HCT116 (cell line): ENCODE measurements at regions not wholly inside any gene's neighbourhood (a gene's known extent, or its start where the extent isn't known, plus 50 kb on each side); places are given as distances from the start of the nearest gene placed in this dataset.

ENCODE experiments used
- ATAC-seq: fragments of 200-7000 bp; cut with Tn5 transposase; 2 replicates; pipeline ENCODE4 v1.9.1; 2020; ENCODE audit warnings: mild to moderate bottlenecking, moderate library complexity
- BruUV-seq: library from RNA; stranded (reverse); fragments of 400-500 nt; replicated peaks from 2 replicates; lab custom pipeline; 2021; lab: Mats Ljungman, UMichigan
- CTCF ChIA-PET: fragments of 300-600 bp; sonication (Branson Sonifier 250); formaldehyde crosslinking; loops from one replicate; lab custom pipeline; 2021; ENCODE audit warnings: antibody characterized with exemption; lab: Charles Lee
- POLR2A ChIA-PET: fragments of 300-600, 350-600 bp; sonication (Branson Sonifier 250); formaldehyde crosslinking; loops from one replicate; lab custom pipeline; 2021; ENCODE audit warnings: antibody characterized with exemption; lab: Charles Lee
- RAD21 ChIA-PET, 2 experiments: fragments of 300-600 bp; sonication (Branson Sonifier 250); formaldehyde crosslinking; loops; one replicate each; lab custom pipeline; 2023; ENCODE audit warnings: low total read pairs in 2 of 2; ENCODE audit not compliant: uncharacterized antibody in 2 of 2, unreplicated experiment in 2 of 2, low non-redundant PET in 1 of 2; lab: Charles Lee
- DNase-seq: peaks from one replicate; pipeline ENCODE4 v3.0.0-alpha.2; 2010; ENCODE audit warnings: low read depth, low spot score
- H2AFZ ChIP-seq: fragments of 200-600 bp; shearing (Covaris generic), sonication (generic); 2 replicates; pipeline ENCODE4 v1.6.1; 2017; ENCODE audit warnings: low read depth, mixed run types, mixed read lengths, antibody characterized with exemption, low read length; ENCODE audit not compliant: poor library complexity, severe bottlenecking
- H3K27ac ChIP-seq: 2 replicates; pipeline ENCODE4 v1.5.1; 2012; ENCODE audit warnings: low read depth, low read length
- H3K27me3 ChIP-seq: fragments of 200-600 bp; sonication (generic); 2 replicates; pipeline ENCODE4 v1.6.1; 2016; ENCODE audit warnings: mixed run types, low read length, mixed read lengths; ENCODE audit not compliant: insufficient read depth
- H3K36me3 ChIP-seq, 2 experiments: fragments of 200-500 bp in 1 of 2; fragments of 200-600 bp in 1 of 2; sonication (Bioruptor generic) in 1 of 2; sonication (generic) in 1 of 2; 2 replicates each; pipeline versions ENCODE4 v1.5.1 to v1.6.1; 2014 to 2016; ENCODE audit warnings: low read length in 2 of 2, inconsistent platforms in 1 of 2, mixed read lengths in 1 of 2, mixed run types in 1 of 2; ENCODE audit not compliant: insufficient read depth in 2 of 2, control insufficient read depth in 1 of 2
- H3K4me1 ChIP-seq, 2 experiments: fragments of 200-600 bp in 1 of 2; sonication (generic) in 1 of 2; 2 replicates each; pipeline versions ENCODE4 v1.5.1 to v1.6.1; 2012 to 2017; ENCODE audit warnings: low read length in 2 of 2, inconsistent platforms in 1 of 2, mild to moderate bottlenecking in 1 of 2, mixed read lengths in 1 of 2, mixed run types in 1 of 2, moderate library complexity in 1 of 2; ENCODE audit not compliant: insufficient read depth in 2 of 2, control insufficient read depth in 1 of 2
- H3K4me2 ChIP-seq: fragments of 200-600 bp; sonication (generic); 2 replicates; pipeline ENCODE4 v1.6.1; 2017; ENCODE audit warnings: mixed run types, low read length, mixed read lengths
- H3K4me3 ChIP-seq, 2 experiments: fragments of 200-600 bp in 1 of 2; sonication (generic) in 1 of 2; replicated peaks in 1 of 2; 2 replicates each; pipeline ENCODE4 v1.5.1; 2011 to 2016; ENCODE audit warnings: low read length in 2 of 2, control low read depth in 1 of 2, low read depth in 1 of 2, mild to moderate bottlenecking in 1 of 2, mixed read lengths in 1 of 2, mixed run types in 1 of 2
- H3K79me2 ChIP-seq: fragments of 200-600 bp; sonication (generic); 2 replicates; pipeline ENCODE4 v1.6.1; 2017; ENCODE audit warnings: mild to moderate bottlenecking, mixed run types, low read length, moderate library complexity, mixed read lengths; ENCODE audit not compliant: insufficient read depth
- H3K9ac ChIP-seq: fragments of 200-600 bp; sonication (generic); 2 replicates; pipeline ENCODE4 v1.6.1; 2016; ENCODE audit warnings: low read length, mixed read lengths
- H3K9me2 ChIP-seq: fragments of 200-600 bp; sonication (generic), shearing (Covaris generic); 2 replicates; pipeline ENCODE4 v1.6.1; 2017; ENCODE audit warnings: mixed run types, mild to moderate bottlenecking, moderate library complexity; ENCODE audit not compliant: insufficient read depth
- H3K9me3 ChIP-seq, 2 experiments: fragments of 200-500 bp in 1 of 2; fragments of 200-600 bp in 1 of 2; sonication (Bioruptor generic) in 1 of 2; sonication (generic) in 1 of 2; 2 replicates each; pipeline ENCODE4 v1.6.1; 2014 to 2017; ENCODE audit warnings: low read length in 2 of 2, mixed read lengths in 2 of 2, inconsistent platforms in 1 of 2, low read depth in 1 of 2, mild to moderate bottlenecking in 1 of 2, mixed run types in 1 of 2, moderate library complexity in 1 of 2; ENCODE audit not compliant: control insufficient read depth in 1 of 2, insufficient read depth in 1 of 2
- H4K20me1 ChIP-seq: fragments of 200-600 bp; sonication (generic), shearing (Covaris generic); 2 replicates; pipeline ENCODE4 v1.6.1; 2017; ENCODE audit warnings: mixed run types, mild to moderate bottlenecking, moderate library complexity; ENCODE audit not compliant: insufficient read depth
- CEBPB ChIP-seq: IDR thresholded peaks from 2 replicates; pipeline ENCODE4 v1.6.1; 2012; ENCODE audit warnings: low read depth
- CTCF ChIP-seq, 3 experiments: fragments of 200-600 bp in 1 of 3; sonication (generic) in 1 of 3; IDR thresholded peaks in 2 of 3; conservative IDR thresholded peaks in 1 of 3; 2 replicates each; pipeline ENCODE4 v1.5.1; 2012 to 2017; ENCODE audit warnings: low read depth in 2 of 3, low read length in 2 of 3, antibody characterized with exemption in 1 of 3, borderline replicate concordance in 1 of 3, control low read depth in 1 of 3, mild to moderate bottlenecking in 1 of 3, mixed read lengths in 1 of 3, mixed run types in 1 of 3, moderate library complexity in 1 of 3; ENCODE audit not compliant: insufficient read depth in 1 of 3
- EGR1 ChIP-seq: IDR thresholded peaks from 2 replicates; pipeline ENCODE4 v1.6.1; 2012; ENCODE audit warnings: low read depth
- ELF1 ChIP-seq: IDR thresholded peaks from 2 replicates; pipeline ENCODE4 v1.6.1; 2012; ENCODE audit warnings: low read depth, borderline replicate concordance
- EZH2 ChIP-seq: fragments of 200-600 bp; sonication (generic); IDR thresholded peaks from 2 replicates; pipeline ENCODE4 v1.6.1; 2017; ENCODE audit warnings: antibody characterized with exemption, mixed run types
- EZH2phosphoT487 ChIP-seq: fragments of 200-600 bp; IDR thresholded peaks from 2 replicates; pipeline ENCODE4 v1.6.1; 2018; ENCODE audit warnings: antibody characterized with exemption, borderline replicate concordance
- JUND ChIP-seq: IDR thresholded peaks from 2 replicates; pipeline ENCODE4 v1.6.1; 2012
- POLR2A ChIP-seq: IDR thresholded peaks from 2 replicates; pipeline ENCODE4 v1.7.0; 2011; ENCODE audit warnings: borderline replicate concordance; ENCODE audit not compliant: insufficient read depth, insufficient read length; ENCODE audit errors: extremely low read depth
- POLR2AphosphoS5 ChIP-seq: IDR thresholded peaks from 2 replicates; pipeline ENCODE4 v1.6.1; 2011; ENCODE audit warnings: mild to moderate bottlenecking, low read depth, low read length, moderate library complexity
- REST ChIP-seq: IDR thresholded peaks from 2 replicates; pipeline ENCODE4 v1.6.1; 2012; ENCODE audit warnings: low read depth
- SIN3A ChIP-seq: IDR thresholded peaks from 2 replicates; pipeline ENCODE4 v1.6.1; 2012; ENCODE audit warnings: low read depth
- SP1 ChIP-seq: IDR thresholded peaks from 2 replicates; pipeline ENCODE4 v1.6.1; 2012; ENCODE audit warnings: low read depth
- SRF ChIP-seq: IDR thresholded peaks from 2 replicates; pipeline ENCODE4 v1.6.1; 2012; ENCODE audit warnings: low read depth
- YY1 ChIP-seq: IDR thresholded peaks from 2 replicates; pipeline ENCODE4 v1.6.1; 2011; ENCODE audit warnings: low read length, low read depth, moderate library complexity, mild to moderate bottlenecking; ENCODE audit not compliant: insufficient replicate concordance; ENCODE audit errors: extremely low read depth
- ZBTB33 ChIP-seq: IDR thresholded peaks from 2 replicates; pipeline ENCODE4 v1.6.1; 2011; ENCODE audit warnings: mild to moderate bottlenecking, low read length, moderate library complexity; ENCODE audit not compliant: insufficient replicate concordance; ENCODE audit errors: extremely low read depth
- ZFX ChIP-seq: fragments of 450-650 bp; IDR thresholded peaks from 2 replicates; pipeline ENCODE4 v1.6.1; 2017
- ZNF274 ChIP-seq: fragments of 200-500 bp; sonication (Bioruptor generic); IDR thresholded peaks from 2 replicates; pipeline ENCODE4 v1.6.1; 2014; ENCODE audit warnings: mild to moderate bottlenecking, low read depth, low read length, inconsistent platforms
- intact Hi-C: fragments of 100-400 bp; cut with micrococcal nuclease; formaldehyde crosslinking; loops from 2 replicates; pipeline ENCODE4 v1.10.0; 2022

DNA sequence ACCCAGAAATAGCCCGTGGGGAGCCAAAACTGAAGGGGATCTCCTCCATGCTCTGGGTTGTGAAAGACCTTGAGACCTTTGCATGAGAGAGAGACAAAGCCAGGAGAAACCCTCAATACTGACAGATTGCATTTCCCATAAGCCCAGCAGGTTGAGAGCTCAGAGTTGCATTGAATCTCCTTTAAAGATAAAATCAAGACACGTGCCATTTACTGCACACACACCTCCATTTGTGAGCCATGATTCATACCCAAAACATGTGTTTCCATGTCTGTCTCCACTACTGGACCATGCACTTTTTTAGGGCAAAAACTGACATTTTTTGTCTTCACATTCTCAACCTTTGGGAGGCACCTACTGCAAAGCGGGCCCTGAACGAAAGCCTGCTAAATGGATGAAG lies 144.0 kb upstream of the NRIP1 start (continued):
- no peak for TF ChIP-seq CTCF (IDR thresholded peaks at IDR 0.05 in 2 of 3, conservative IDR thresholded peaks at IDR 0.05 in 1 of 3; ENCODE audit: borderline replicate concordance in 1 of 3, insufficient read depth in 1 of 3, low read depth in 2 of 3, low read length in 2 of 3)
- no peak for TF ChIP-seq ZFX
- TF ChIP-seq, all 23 proteins: peak for 0

DNA sequence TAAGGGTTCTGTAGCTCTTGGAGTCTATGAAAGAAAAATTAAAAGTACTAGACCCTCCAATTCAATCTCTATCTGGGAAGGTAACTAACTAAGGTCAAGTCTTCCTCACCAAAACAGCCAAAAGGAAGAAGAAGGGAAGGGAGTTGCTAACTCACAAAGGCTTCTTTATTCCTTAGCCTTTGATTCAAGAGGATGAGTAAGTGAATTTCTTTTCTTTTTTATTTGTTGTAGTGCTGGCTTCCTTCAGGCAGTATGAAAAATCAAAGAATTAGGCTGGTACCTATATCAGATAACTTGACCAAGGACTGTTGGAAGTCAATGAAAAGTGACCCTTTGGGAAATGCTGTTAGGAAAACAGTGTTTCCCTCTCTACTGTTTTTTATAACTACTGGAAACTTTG lies 144.4 kb upstream of the NRIP1 start:
- Histone ChIP-seq H3K9me2 (no peaks in the 10 kb centered on the region), H2AFZ (no peak overlapping the region), H3K9me3 (no peaks in the 10 kb centered on the region), H3K9ac (no peak overlapping the region), H3K27ac (no peak overlapping the region), H3K4me2 (no peak overlapping the region), H3K4me3 (no peak overlapping the region), H3K4me1 (peaks cover 3 to 19% of the 10 kb centered on the region in 2 experiments; a peak in 2 of 4 replicates), H3K36me3 (no peaks in the 10 kb centered on the region), H3K79me2 (no peaks in the 10 kb centered on the region), H4K20me1 (no peaks in the 10 kb centered on the region), H3K27me3 (no peaks in the 10 kb centered on the region)
- DNase-seq: no peak
- ChIA-PET CTCF (no interaction called here), POLR2A (no interaction called here), RAD21 (no interaction called here)
- ATAC-seq: no peak
- no TSS peak for BruUV-seq
- no peak for TF ChIP-seq CEBPB
- no peak for TF ChIP-seq REST
- no peak for TF ChIP-seq YY1
- TF ChIP-seq JUND: no peak
- no peak for TF ChIP-seq EGR1
- TF ChIP-seq SIN3A: no peak
- no peak for TF ChIP-seq EZH2phosphoT487
- TF ChIP-seq POLR2AphosphoS5: no peak
- no peak for TF ChIP-seq EZH2
- TF ChIP-seq POLR2A: no peak
- no peak for TF ChIP-seq ZNF274
- no peak for TF ChIP-seq ELF1
- no peak for TF ChIP-seq SP1
- TF ChIP-seq ZBTB33: no peak
- TF ChIP-seq SRF: no peak
- intact Hi-C loops: no loop called here
